ENCODE measurements at regions not wholly inside any gene's neighbourhood (a gene's known extent, or its start where the extent isn't known, plus 50 kb on each side); places are given as distances from the start of the nearest gene placed in this dataset.

- H3K27ac ChIP-seq: peak overlapping the region; percentile 39 to 77 (median 61)
- no peak overlapping the region for H3K4me3 ChIP-seq (replicated peaks in 1 of 3)
- no peaks in the 10 kb centered on the region for H3K27me3 ChIP-seq
- no peaks in the 10 kb centered on the region for H3K9me3 ChIP-seq
- intact Hi-C loops (cut with DNase I): no loop called here
- no peak for TF ChIP-seq POLR2A (IDR thresholded peaks at IDR 0.05)
- TF ChIP-seq CTCF (IDR thresholded peaks at IDR 0.05): no peak
- H3K36me3 ChIP-seq: no peaks in the 10 kb centered on the region
- peak in 1 of 2 donors; percentile 11 for DNase-seq
- 89 to 91% methylated on average over 5 of the region's 5 CpGs for whole genome bisulfite sequencing, 2 donors
- H3K4me1 ChIP-seq: no peaks in the 10 kb centered on the region
Measured at GRCh38 chr2:237161189-237161588, 75.5 kb downstream of the COPS8 start.

DNA sequence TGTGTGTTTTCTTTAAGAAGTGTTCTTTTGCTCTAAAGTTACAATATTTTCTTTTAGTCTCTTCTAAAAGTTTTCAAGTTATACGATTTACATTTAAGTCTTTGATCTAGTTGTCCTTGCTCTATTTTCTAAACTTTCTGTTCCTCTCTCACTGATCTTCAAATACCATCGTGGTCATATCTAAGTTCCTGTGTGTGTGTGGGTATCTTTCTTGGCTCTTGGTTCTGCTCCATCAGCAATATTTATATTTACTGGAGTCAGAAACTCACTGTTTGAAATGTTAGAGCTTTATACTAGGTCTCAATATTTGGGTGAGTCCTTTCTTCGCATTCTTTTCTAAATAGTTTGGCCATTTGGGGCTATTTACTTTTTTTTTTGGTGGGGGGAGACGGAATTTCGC is 77.3 kb downstream of the COPS8 start:
- Histone ChIP-seq H3K9me3 (no peaks in the 10 kb centered on the region), H3K4me1 (no peaks in the 10 kb centered on the region), H3K36me3 (no peaks in the 10 kb centered on the region), H3K27me3 (no peaks in the 10 kb centered on the region), H3K4me3 (replicated peaks in 1 of 3) (no peak overlapping the region), H3K27ac (no peak overlapping the region)
- intact Hi-C loops (cut with DNase I): no loop called here
- no peak for DNase-seq
- 84 to 91% methylated on average over 5 of the region's 5 CpGs for WGBS, 2 donors
- TF ChIP-seq CTCF (IDR thresholded peaks at IDR 0.05): no peak
- no peak for TF ChIP-seq POLR2A (IDR thresholded peaks at IDR 0.05)

DNA sequence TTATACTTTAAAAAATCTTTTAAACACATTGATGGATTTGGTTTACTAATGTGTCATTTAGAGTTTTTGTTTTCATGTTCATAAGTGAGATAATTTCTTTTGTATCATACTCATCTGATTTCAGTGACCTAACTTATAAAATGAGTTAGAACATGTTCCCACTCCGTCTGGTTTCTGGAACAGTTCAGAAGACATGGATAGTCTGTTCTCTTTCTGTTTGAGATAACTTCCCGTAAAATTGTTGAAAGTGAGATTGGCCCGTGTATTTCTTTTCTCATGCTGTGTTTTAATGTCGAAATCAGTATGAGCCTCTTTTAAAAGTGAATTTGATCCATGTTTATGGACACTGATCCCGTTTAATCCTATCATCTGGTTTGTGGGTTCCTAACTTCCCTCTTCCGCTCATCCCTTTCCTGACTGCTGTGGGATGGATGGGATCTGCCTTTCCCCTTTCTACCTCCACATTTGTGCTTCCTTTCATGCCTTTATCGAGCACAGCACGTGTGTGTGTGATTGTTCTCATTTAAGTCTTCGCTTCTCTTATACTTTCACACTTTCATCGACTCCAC is 78.9 kb downstream of the COPS8 start:
- DNase-seq: no peak
- H3K4me1 ChIP-seq: no peaks in the 10 kb centered on the region
- no peaks in the 10 kb centered on the region for H3K27me3 ChIP-seq
- no peaks in the 10 kb centered on the region for H3K9me3 ChIP-seq
- 86 to 89% methylated on average over 10 of the region's 10 CpGs for WGBS, 2 donors
- H3K36me3 ChIP-seq: no peaks in the 10 kb centered on the region
- intact Hi-C loops (cut with DNase I): loop anchor here (5.0 kb wide), 2 partner anchors 158 to 248 kb away; partner anchors contain the start of gene COL6A3
- no peak for TF ChIP-seq CTCF (IDR thresholded peaks at IDR 0.05)
- TF ChIP-seq POLR2A (IDR thresholded peaks at IDR 0.05): no peak
- no peak overlapping the region for H3K27ac ChIP-seq
- no peak overlapping the region for H3K4me3 ChIP-seq (replicated peaks in 1 of 3)

GRCh38 chr2:237165405-237166276 is 80.0 kb downstream of the COPS8 start:
- peak in 1 of 2 donors; percentile 9 for DNase-seq
- no peaks in the 10 kb centered on the region for H3K36me3 ChIP-seq
- H3K27me3 ChIP-seq: no peaks in the 10 kb centered on the region
- no peak overlapping the region for H3K27ac ChIP-seq
- TF ChIP-seq CTCF (IDR thresholded peaks at IDR 0.05) (peak in 4 of 6 experiments; percentile 6 to 31 (median 20)), POLR2A (IDR thresholded peaks at IDR 0.05) (no peak)
- H3K9me3 ChIP-seq: no peaks in the 10 kb centered on the region
- H3K4me1 ChIP-seq: no peaks in the 10 kb centered on the region
- intact Hi-C loops (cut with DNase I): loop anchor here (5.0 kb wide), 2 partner anchors 157 to 247 kb away; partner anchors contain the start of gene COL6A3
- 69 to 70% methylated on average over 5 of the region's 5 CpGs for WGBS, 2 donors
- H3K4me3 ChIP-seq (replicated peaks in 1 of 3): no peak overlapping the region

DNA sequence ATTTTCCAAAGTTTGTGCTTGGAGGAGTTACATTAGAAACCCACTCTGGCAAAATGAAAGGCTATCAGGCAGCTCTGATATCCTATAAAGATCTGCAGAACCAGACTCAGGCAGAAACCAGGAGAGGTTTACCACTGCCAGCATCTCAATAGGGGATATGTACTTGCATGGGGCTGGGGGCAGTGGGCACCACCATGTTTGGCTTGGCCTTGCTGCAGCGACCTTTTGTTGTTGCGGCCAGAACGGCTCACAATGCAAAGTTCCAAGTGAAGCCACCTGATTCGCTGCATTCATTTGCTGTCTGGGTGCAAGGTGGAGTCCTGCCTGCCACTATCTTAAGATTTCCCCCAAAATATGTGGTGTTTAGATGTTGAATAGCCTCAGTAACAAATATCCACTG is 81.3 kb downstream of the COPS8 start:
- H3K36me3 ChIP-seq: no peaks in the 10 kb centered on the region
- no peak for DNase-seq
- H3K9me3 ChIP-seq: no peaks in the 10 kb centered on the region
- intact Hi-C loops (cut with DNase I): loop anchor here (5.0 kb wide), 2 partner anchors 155 to 245 kb away; partner anchors contain the start of gene COL6A3
- no peak overlapping the region for H3K4me3 ChIP-seq (replicated peaks in 1 of 3)
- H3K4me1 ChIP-seq: peaks cover 0 to 4% of the 10 kb centered on the region in 2 donors
- WGBS, 2 donors: 88 to 97% methylated on average over 4 of the region's 4 CpGs
- H3K27me3 ChIP-seq: no peaks in the 10 kb centered on the region
- no peak for TF ChIP-seq CTCF (IDR thresholded peaks at IDR 0.05)
- no peak overlapping the region for H3K27ac ChIP-seq
